ENCODE measurements at regions not wholly inside any gene's neighbourhood (a gene's known extent, or its start where the extent isn't known, plus 50 kb on each side); places are given as distances from the start of the nearest gene placed in this dataset.

GRCh38 chr11:112511911-112512310 lies 251.3 kb upstream of the PLET1 start:
- no peak for TF ChIP-seq CTCF (IDR thresholded peaks at IDR 0.05)
- TF ChIP-seq POLR2A (IDR thresholded peaks at IDR 0.05), result no peak
- TF ChIP-seq EP300 (IDR thresholded peaks at IDR 0.05), result no peak

All from ovary (tissue), 3 donors.